CD14-positive monocyte (primary cell): ENCODE measurements at regions not wholly inside any gene's neighbourhood (a gene's known extent, or its start where the extent isn't known, plus 50 kb on each side); places are given as distances from the start of the nearest gene placed in this dataset.

Experiments used
- DNase-seq, 3 donors: peaks; one replicate each; pipeline ENCODE4 v3.0.0-alpha.2; 2011 to 2022
- H2AFZ ChIP-seq: 2 replicates; pipeline ENCODE4 v1.6.0; 2012; ENCODE audit warnings: mild to moderate bottlenecking, low read depth, low read length, inconsistent platforms; ENCODE audit not compliant: insufficient read depth, poor library complexity, severe bottlenecking
- H3K27ac ChIP-seq, 2 donors: 1 replicate in 1 of 2; 2 replicates in 1 of 2; pipeline ENCODE4 v1.5.1; 2012 to 2013; ENCODE audit warnings: low read length in 2 of 2, control low read depth in 1 of 2, inconsistent platforms in 1 of 2, low read depth in 1 of 2, mild to moderate bottlenecking in 1 of 2
- H3K27me3 ChIP-seq, 2 donors: one replicate each; pipeline versions ENCODE4 v1.6.0 to v1.6.1; 2011 to 2013; ENCODE audit warnings: low read length in 2 of 2; ENCODE audit not compliant: control insufficient read depth in 2 of 2, insufficient read depth in 2 of 2
- H3K36me3 ChIP-seq, 2 donors: replicated peaks in 1 of 2; 1 replicate in 1 of 2; 2 replicates in 1 of 2; pipeline versions ENCODE4 v1.5.1 to v1.6.1; 2012 to 2013; ENCODE audit warnings: low read length in 2 of 2, control low read depth in 1 of 2, inconsistent platforms in 1 of 2, mild to moderate bottlenecking in 1 of 2; ENCODE audit not compliant: insufficient read depth in 2 of 2, control insufficient read depth in 1 of 2
- H3K4me1 ChIP-seq, 2 donors: 1 replicate in 1 of 2; 2 replicates in 1 of 2; pipeline versions ENCODE4 v1.5.1 to v1.6.1; 2012 to 2013; ENCODE audit warnings: low read length in 2 of 2, control low read depth in 1 of 2, inconsistent platforms in 1 of 2, mild to moderate bottlenecking in 1 of 2, moderate library complexity in 1 of 2; ENCODE audit not compliant: insufficient read depth in 2 of 2, control insufficient read depth in 1 of 2
- H3K4me2 ChIP-seq: replicated peaks from 2 replicates; pipeline ENCODE3; 2012; ENCODE audit warnings: low read length, moderate library complexity, mild to moderate bottlenecking; ENCODE audit not compliant: poor library complexity, severe bottlenecking; ENCODE audit errors: extremely low read depth
- H3K4me3 ChIP-seq, 3 experiments: fragments of 200-600 bp in 1 of 3; sonication (generic) in 1 of 3; replicated peaks in 1 of 3; 1 replicate in 2 of 3; 2 replicates in 1 of 3; pipeline ENCODE4 v1.5.1; 2011 to 2013; ENCODE audit warnings: low read length in 3 of 3, mild to moderate bottlenecking in 3 of 3, control low read depth in 2 of 3, low read depth in 2 of 3, inconsistent platforms in 1 of 3, moderate library complexity in 1 of 3
- H3K79me2 ChIP-seq: 2 replicates; pipeline ENCODE4 v1.6.0; 2012; ENCODE audit warnings: mild to moderate bottlenecking, control low read depth, inconsistent platforms, low read length, moderate library complexity; ENCODE audit not compliant: insufficient read depth
- H3K9ac ChIP-seq: 2 replicates; pipeline ENCODE4 v1.6.0; 2017; ENCODE audit warnings: low read length, mild to moderate bottlenecking; ENCODE audit not compliant: insufficient read depth, poor library complexity, severe bottlenecking
- H3K9me3 ChIP-seq, 2 donors: replicated peaks in 1 of 2; 1 replicate in 1 of 2; 2 replicates in 1 of 2; pipeline versions ENCODE4 v1.5.1 to v1.6.1; 2012 to 2013; ENCODE audit warnings: low read length in 2 of 2, control low read depth in 1 of 2; ENCODE audit not compliant: control insufficient read depth in 1 of 2, insufficient read depth in 1 of 2
- H4K20me1 ChIP-seq: 2 replicates; pipeline ENCODE4 v1.6.0; 2012; ENCODE audit warnings: mild to moderate bottlenecking, low read length, control low read depth, moderate library complexity; ENCODE audit not compliant: insufficient read depth
- H3K27ac Mint-ChIP-seq, 7 donors: one replicate each; pipeline ENCODE4 v1.8.0; 2020; ENCODE audit warnings: mild to moderate bottlenecking in 7 of 7, mixed read lengths in 7 of 7, moderate library complexity in 6 of 7, inconsistent platforms in 2 of 7
- H3K27me3 Mint-ChIP-seq, 3 donors: one replicate each; pipeline ENCODE4 v1.8.0; 2021 to 2022; ENCODE audit warnings: low read depth in 3 of 3, mild to moderate bottlenecking in 3 of 3, mixed read lengths in 3 of 3, moderate library complexity in 3 of 3, inconsistent platforms in 1 of 3
- H3K36me3 Mint-ChIP-seq, 2 donors: one replicate each; pipeline ENCODE4 v1.8.0; 2020; ENCODE audit warnings: mixed read lengths in 2 of 2, inconsistent platforms in 1 of 2, mild to moderate bottlenecking in 1 of 2
- H3K4me1 Mint-ChIP-seq: one replicate; pipeline ENCODE4 v1.8.0; 2020; ENCODE audit warnings: mild to moderate bottlenecking, mixed read lengths
- H3K4me3 Mint-ChIP-seq, 2 donors: one replicate each; pipeline ENCODE4 v1.8.0; 2020; ENCODE audit warnings: mild to moderate bottlenecking in 2 of 2, mixed read lengths in 2 of 2, moderate library complexity in 1 of 2
- H3K9me3 Mint-ChIP-seq, 7 donors: one replicate each; pipeline ENCODE4 v1.8.0; 2020 to 2022; ENCODE audit warnings: mixed read lengths in 7 of 7, mild to moderate bottlenecking in 6 of 7, moderate library complexity in 6 of 7, inconsistent platforms in 2 of 7
- CTCF ChIP-seq: fragments of 200-600 bp; IDR thresholded peaks from one replicate; pipeline ENCODE4 v1.8.0; 2022; ENCODE audit warnings: antibody characterized with exemption, mild to moderate bottlenecking
- WGBS: methylation state at CpG from one replicate; pipeline ENCODE4 v1.1.5; 2013; ENCODE audit warnings: missing lambda C conversion rate; ENCODE audit not compliant: insufficient coverage; 5-methylcytosine and 5-hydroxymethylcytosine counted together
- intact Hi-C, 2 donors: fragments of 100-400 bp; cut with micrococcal nuclease; formaldehyde crosslinking; loops; one replicate each; pipeline versions ENCODE4 v1.15.0 to v1.15.1; 2023

GRCh38 chr18:46311491-46311890, 207.3 kb downstream of the HAUS1 start:
- H3K4me1 Mint-ChIP-seq: no peaks in the 10 kb centered on the region
- no peak overlapping the region for H3K4me3 Mint-ChIP-seq
- intact Hi-C loops: no loop called here
- Histone ChIP-seq H4K20me1 (no peaks in the 10 kb centered on the region), H3K36me3 (no peaks in the 10 kb centered on the region), H3K4me2 (no peak overlapping the region), H3K79me2 (no peaks in the 10 kb centered on the region), H2AFZ (no peak overlapping the region), H3K4me1 (no peaks in the 10 kb centered on the region), H3K27ac (no peak overlapping the region), H3K27me3 (no peaks in the 10 kb centered on the region), H3K9ac (no peak overlapping the region), H3K4me3 (no peak overlapping the region), H3K9me3 (no peaks in the 10 kb centered on the region)
- no peak for DNase-seq
- 94% methylated on average over 2 of the region's 4 CpGs for WGBS
- H3K27ac Mint-ChIP-seq: no peak overlapping the region
- no peaks in the 10 kb centered on the region for H3K36me3 Mint-ChIP-seq
- H3K27me3 Mint-ChIP-seq: peaks cover 0 to 6% (median 4%) of the 10 kb centered on the region in 3 donors
- H3K9me3 Mint-ChIP-seq: peaks cover 0 to 5% (median 0%) of the 10 kb centered on the region in 7 donors
- no peak for TF ChIP-seq CTCF

- no peak overlapping the region for H2AFZ ChIP-seq
- H3K36me3 ChIP-seq: no peaks in the 10 kb centered on the region
- H3K4me3 Mint-ChIP-seq: no peak overlapping the region
- H3K9me3 Mint-ChIP-seq: peaks cover 0 to 5% (median 0%) of the 10 kb centered on the region in 7 donors
- H3K36me3 Mint-ChIP-seq: no peaks in the 10 kb centered on the region
- no peaks in the 10 kb centered on the region for H3K27me3 ChIP-seq
- H4K20me1 ChIP-seq: no peaks in the 10 kb centered on the region
- no peaks in the 10 kb centered on the region for H3K4me1 ChIP-seq
- no peak for DNase-seq
- intact Hi-C loops: no loop called here
- H3K27ac ChIP-seq: no peak overlapping the region
- no peak overlapping the region for H3K4me3 ChIP-seq
- no peaks in the 10 kb centered on the region for H3K4me1 Mint-ChIP-seq
- 80% methylated on average over 5 of the region's 6 CpGs for WGBS
- no peak overlapping the region for H3K9ac ChIP-seq
- no peak for TF ChIP-seq CTCF
- H3K4me2 ChIP-seq: no peak overlapping the region
- no peaks in the 10 kb centered on the region for H3K9me3 ChIP-seq
- H3K27ac Mint-ChIP-seq: no peak overlapping the region
- H3K27me3 Mint-ChIP-seq: peaks cover 0 to 4% (median 4%) of the 10 kb centered on the region in 3 donors
- no peaks in the 10 kb centered on the region for H3K79me2 ChIP-seq
These were observed 208.0 kb downstream of the HAUS1 start for GRCh38 chr18:46312221-46312620.
